ENCODE measurements at regions not wholly inside any gene's neighbourhood (a gene's known extent, or its start where the extent isn't known, plus 50 kb on each side); places are given as distances from the start of the nearest gene placed in this dataset.

GRCh38 chr7:53835301-53835700 is 706.9 kb upstream of the VSTM2A start:
- TF ChIP-seq FOXP2 (optimal IDR thresholded peaks at IDR 0.05; ENCODE audit: borderline replicate concordance, extremely low read depth, extremely low read length, insufficient read depth) (no peak), POLR2AphosphoS5 (IDR thresholded peaks at IDR 0.05; ENCODE audit: low read depth, low read length) (no peak)
- TF ChIP-seq, protein P1, sequence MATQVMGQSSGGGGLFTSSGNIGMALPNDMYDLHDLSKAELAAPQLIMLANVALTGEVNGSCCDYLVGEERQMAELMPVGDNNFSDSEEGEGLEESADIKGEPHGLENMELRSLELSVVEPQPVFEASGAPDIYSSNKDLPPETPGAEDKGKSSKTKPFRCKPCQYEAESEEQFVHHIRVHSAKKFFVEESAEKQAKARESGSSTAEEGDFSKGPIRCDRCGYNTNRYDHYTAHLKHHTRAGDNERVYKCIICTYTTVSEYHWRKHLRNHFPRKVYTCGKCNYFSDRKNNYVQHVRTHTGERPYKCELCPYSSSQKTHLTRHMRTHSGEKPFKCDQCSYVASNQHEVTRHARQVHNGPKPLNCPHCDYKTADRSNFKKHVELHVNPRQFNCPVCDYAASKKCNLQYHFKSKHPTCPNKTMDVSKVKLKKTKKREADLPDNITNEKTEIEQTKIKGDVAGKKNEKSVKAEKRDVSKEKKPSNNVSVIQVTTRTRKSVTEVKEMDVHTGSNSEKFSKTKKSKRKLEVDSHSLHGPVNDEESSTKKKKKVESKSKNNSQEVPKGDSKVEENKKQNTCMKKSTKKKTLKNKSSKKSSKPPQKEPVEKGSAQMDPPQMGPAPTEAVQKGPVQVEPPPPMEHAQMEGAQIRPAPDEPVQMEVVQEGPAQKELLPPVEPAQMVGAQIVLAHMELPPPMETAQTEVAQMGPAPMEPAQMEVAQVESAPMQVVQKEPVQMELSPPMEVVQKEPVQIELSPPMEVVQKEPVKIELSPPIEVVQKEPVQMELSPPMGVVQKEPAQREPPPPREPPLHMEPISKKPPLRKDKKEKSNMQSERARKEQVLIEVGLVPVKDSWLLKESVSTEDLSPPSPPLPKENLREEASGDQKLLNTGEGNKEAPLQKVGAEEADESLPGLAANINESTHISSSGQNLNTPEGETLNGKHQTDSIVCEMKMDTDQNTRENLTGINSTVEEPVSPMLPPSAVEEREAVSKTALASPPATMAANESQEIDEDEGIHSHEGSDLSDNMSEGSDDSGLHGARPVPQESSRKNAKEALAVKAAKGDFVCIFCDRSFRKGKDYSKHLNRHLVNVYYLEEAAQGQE (IDR thresholded peaks at IDR 0.05; ENCODE audit: insufficient read depth in 1 of 2, low read depth in 2 of 2, low read length in 2 of 2), result no peak

Data from PFSK-1 (cell line).